Activated T-helper 2 cell treated with anti-CD3 and anti-CD28 coated beads, Interferon-gamma antibody, Interleukin-2, Interleukin-4, amounts not matched to agents 10 μg/mL and 5 μg/mL and 100 μg/mL, durations not matched to agents 14 hours and 24 hours and 36 hours (primary cell): ENCODE measurements at regions not wholly inside any gene's neighbourhood (a gene's known extent, or its start where the extent isn't known, plus 50 kb on each side); places are given as distances from the start of the nearest gene placed in this dataset.
"Not testable (repeated sequence)": the region's sequence is repeated elsewhere in the genome, so short reads cannot be mapped to it uniquely, and the experiment has no call there.

ENCODE experiments used
- DNase-seq: peaks from one replicate; pipeline ENCODE4 v3.0.0; 2021; ENCODE audit warnings: low spot score
- H3K27ac Mint-ChIP-seq: one replicate; pipeline ENCODE4 v1.8.0; 2021; ENCODE audit warnings: mixed read lengths
- H3K27me3 Mint-ChIP-seq: one replicate; pipeline ENCODE4 v1.8.0; 2021; ENCODE audit warnings: low read depth, mixed read lengths
- H3K36me3 Mint-ChIP-seq: one replicate; pipeline ENCODE4 v1.8.0; 2021; ENCODE audit warnings: low read depth, mixed read lengths
- H3K4me1 Mint-ChIP-seq: one replicate; pipeline ENCODE4 v1.8.0; 2021; ENCODE audit warnings: low read depth, mixed read lengths
- H3K4me3 Mint-ChIP-seq: one replicate; pipeline ENCODE4 v1.8.0; 2021; ENCODE audit warnings: low read depth, mild to moderate bottlenecking, moderate library complexity, mixed read lengths
- H3K9me3 Mint-ChIP-seq: one replicate; pipeline ENCODE4 v1.8.0; 2021; ENCODE audit warnings: mixed read lengths
- intact Hi-C: fragments of 100-400 bp; cut with micrococcal nuclease; formaldehyde crosslinking; loops from one replicate; pipeline ENCODE4 v1.15.1; 2023

GRCh38 chr11:100472727-100473389, 214.2 kb upstream of the ARHGAP42 start:
- Mint-ChIP-seq H3K4me1 (no peaks in the 10 kb centered on the region), H3K9me3 (peaks cover 12% of the 10 kb centered on the region), H3K27ac (no peak overlapping the region), H3K27me3 (no peaks in the 10 kb centered on the region), H3K36me3 (no peaks in the 10 kb centered on the region), H3K4me3 (no peak overlapping the region)
- no peak for DNase-seq
- intact Hi-C loops: no loop called here

GRCh38 chr11:100473390-100473740, 213.7 kb upstream of the ARHGAP42 start:
- no peak overlapping the region for H3K4me3 Mint-ChIP-seq
- no peaks in the 10 kb centered on the region for H3K4me1 Mint-ChIP-seq
- H3K36me3 Mint-ChIP-seq: no peaks in the 10 kb centered on the region
- no peak overlapping the region for H3K27ac Mint-ChIP-seq
- intact Hi-C loops: no loop called here
- DNase-seq: no peak
- H3K9me3 Mint-ChIP-seq: peaks cover 10% of the 10 kb centered on the region
- H3K27me3 Mint-ChIP-seq: no peaks in the 10 kb centered on the region

GRCh38 chr11:100484948-100485347, 202.1 kb upstream of the ARHGAP42 start:
- Mint-ChIP-seq H3K9me3 (peaks cover 52% of the 10 kb centered on the region), H3K36me3 (no peaks in the 10 kb centered on the region), H3K27me3 (no peaks in the 10 kb centered on the region), H3K4me3 (no peak overlapping the region), H3K4me1 (no peaks in the 10 kb centered on the region), H3K27ac (no peak overlapping the region)
- intact Hi-C loops: no loop called here
- DNase-seq: no peak

GRCh38 chr11:100498780-100499179, 188.3 kb upstream of the ARHGAP42 start:
- H3K27ac Mint-ChIP-seq: no peak overlapping the region
- H3K4me1 Mint-ChIP-seq: no peaks in the 10 kb centered on the region
- intact Hi-C loops: no loop called here
- no peak overlapping the region for H3K4me3 Mint-ChIP-seq
- no peaks in the 10 kb centered on the region for H3K36me3 Mint-ChIP-seq
- peaks cover 47% of the 10 kb centered on the region for H3K9me3 Mint-ChIP-seq
- no peaks in the 10 kb centered on the region for H3K27me3 Mint-ChIP-seq
- no peak for DNase-seq

GRCh38 chr11:100501450-100501849, 185.6 kb upstream of the ARHGAP42 start:
- Mint-ChIP-seq H3K36me3 (no peaks in the 10 kb centered on the region), H3K9me3 (peaks cover 35% of the 10 kb centered on the region), H3K27me3 (no peaks in the 10 kb centered on the region), H3K4me3 (no peak overlapping the region), H3K27ac (no peak overlapping the region), H3K4me1 (no peaks in the 10 kb centered on the region)
- intact Hi-C loops: no loop called here
- no peak for DNase-seq

- intact Hi-C loops: no loop called here
Observed at GRCh38 chr11:100512475-100512874, 174.6 kb upstream of the ARHGAP42 start.

GRCh38 chr11:100515087-100515486, 172.0 kb upstream of the ARHGAP42 start:
- Mint-ChIP-seq H3K27ac (no peak overlapping the region), H3K27me3 (no peaks in the 10 kb centered on the region), H3K36me3 (no peaks in the 10 kb centered on the region), H3K9me3 (peaks cover 23% of the 10 kb centered on the region), H3K4me3 (no peak overlapping the region), H3K4me1 (no peaks in the 10 kb centered on the region)
- DNase-seq: no peak
- intact Hi-C loops: no loop called here

More at GRCh38 chr11:100512475-100512874, 174.6 kb upstream of the ARHGAP42 start:
- H3K36me3 Mint-ChIP-seq: no peaks in the 10 kb centered on the region
- no peaks in the 10 kb centered on the region for H3K4me1 Mint-ChIP-seq
- H3K27ac Mint-ChIP-seq: no peak overlapping the region
- no peak for DNase-seq
- peaks cover 23% of the 10 kb centered on the region for H3K9me3 Mint-ChIP-seq
- H3K27me3 Mint-ChIP-seq: no peaks in the 10 kb centered on the region
- no peak overlapping the region for H3K4me3 Mint-ChIP-seq

GRCh38 chr11:100525197-100525596, 161.9 kb upstream of the ARHGAP42 start:
- no peak overlapping the region for H3K27ac Mint-ChIP-seq
- DNase-seq: no peak
- H3K9me3 Mint-ChIP-seq: peaks cover 46% of the 10 kb centered on the region
- no peaks in the 10 kb centered on the region for H3K4me1 Mint-ChIP-seq
- H3K27me3 Mint-ChIP-seq: no peaks in the 10 kb centered on the region
- no peak overlapping the region for H3K4me3 Mint-ChIP-seq
- no peaks in the 10 kb centered on the region for H3K36me3 Mint-ChIP-seq
- intact Hi-C loops: no loop called here

- H3K4me1 Mint-ChIP-seq: no peaks in the 10 kb centered on the region
- no peak overlapping the region for H3K27ac Mint-ChIP-seq
- no peaks in the 10 kb centered on the region for H3K27me3 Mint-ChIP-seq
- intact Hi-C loops: no loop called here
- DNase-seq: no peak
- no peak overlapping the region for H3K4me3 Mint-ChIP-seq
- no peaks in the 10 kb centered on the region for H3K36me3 Mint-ChIP-seq
- H3K9me3 Mint-ChIP-seq: peaks cover 46% of the 10 kb centered on the region
Observed at GRCh38 chr11:100525635-100526034, 161.5 kb upstream of the ARHGAP42 start.

- DNase-seq: no peak
- no peak overlapping the region for H3K27ac Mint-ChIP-seq
- no peaks in the 10 kb centered on the region for H3K4me1 Mint-ChIP-seq
- peaks cover 35% of the 10 kb centered on the region for H3K9me3 Mint-ChIP-seq
- intact Hi-C loops: no loop called here
- H3K36me3 Mint-ChIP-seq: no peaks in the 10 kb centered on the region
- no peak overlapping the region for H3K4me3 Mint-ChIP-seq
- no peaks in the 10 kb centered on the region for H3K27me3 Mint-ChIP-seq
Observed at GRCh38 chr11:100528872-100529416, 158.1 kb upstream of the ARHGAP42 start.

GRCh38 chr11:100531290-100531689, 155.8 kb upstream of the ARHGAP42 start:
- peaks cover 18% of the 10 kb centered on the region for H3K9me3 Mint-ChIP-seq
- H3K4me3 Mint-ChIP-seq, H3K4me1 Mint-ChIP-seq, H3K27ac Mint-ChIP-seq, H3K27me3 Mint-ChIP-seq, H3K36me3 Mint-ChIP-seq, intact Hi-C loops, DNase-seq: not testable (repeated sequence)

GRCh38 chr11:100536979-100537378, 150.1 kb upstream of the ARHGAP42 start:
- intact Hi-C loops: no loop called here
- H3K27ac Mint-ChIP-seq: no peak overlapping the region
- no peaks in the 10 kb centered on the region for H3K36me3 Mint-ChIP-seq
- DNase-seq: no peak
- no peaks in the 10 kb centered on the region for H3K4me1 Mint-ChIP-seq
- H3K4me3 Mint-ChIP-seq: no peak overlapping the region
- peaks cover 4% of the 10 kb centered on the region for H3K9me3 Mint-ChIP-seq
- no peaks in the 10 kb centered on the region for H3K27me3 Mint-ChIP-seq

- intact Hi-C loops: no loop called here
- Mint-ChIP-seq H3K36me3 (no peaks in the 10 kb centered on the region), H3K4me1 (no peaks in the 10 kb centered on the region), H3K27ac (no peak overlapping the region), H3K4me3 (no peak overlapping the region), H3K9me3 (peaks cover 4% of the 10 kb centered on the region), H3K27me3 (no peaks in the 10 kb centered on the region)
- no peak for DNase-seq
Observed at GRCh38 chr11:100543386-100543785, 143.7 kb upstream of the ARHGAP42 start.

- H3K27ac Mint-ChIP-seq: no peak overlapping the region
- intact Hi-C loops: no loop called here
- H3K9me3 Mint-ChIP-seq: peaks cover 3% of the 10 kb centered on the region
Observed at GRCh38 chr11:100545556-100545955, 141.5 kb upstream of the ARHGAP42 start.

More at GRCh38 chr11:100545556-100545955, 141.5 kb upstream of the ARHGAP42 start:
- Mint-ChIP-seq H3K27me3 (no peaks in the 10 kb centered on the region), H3K4me1 (no peaks in the 10 kb centered on the region), H3K36me3 (no peaks in the 10 kb centered on the region), H3K4me3 (no peak overlapping the region)
- no peak for DNase-seq
